LNCAP (cell line): ENCODE measurements at regions not wholly inside any gene's neighbourhood (a gene's known extent, or its start where the extent isn't known, plus 50 kb on each side); places are given as distances from the start of the nearest gene placed in this dataset.

Experiments used
- CTCF ChIP-seq: fragments of 450-650 bp; IDR thresholded peaks from 2 replicates; pipeline ENCODE4 v1.5.1; 2017; ENCODE audit warnings: mild to moderate bottlenecking

- no peak for TF ChIP-seq CTCF
Observed at GRCh38 chr13:106774621-106775020, 206.7 kb upstream of the ARGLU1 start.

GRCh38 chr13:106772006-106772601, 204.2 kb upstream of the ARGLU1 start:
- no peak for TF ChIP-seq CTCF

- no peak for TF ChIP-seq CTCF
Observed at GRCh38 chr13:106768991-106769390, 201.1 kb upstream of the ARGLU1 start.

- TF ChIP-seq CTCF: no peak
Observed at GRCh38 chr13:106762708-106763107, 194.8 kb upstream of the ARGLU1 start.

- TF ChIP-seq CTCF: no peak
Observed at GRCh38 chr13:106756446-106756845, 188.5 kb upstream of the ARGLU1 start.

GRCh38 chr13:106755542-106755941, 187.6 kb upstream of the ARGLU1 start:
- TF ChIP-seq CTCF: no peak

- TF ChIP-seq CTCF: no peak
Observed at GRCh38 chr13:106753251-106753650, 185.3 kb upstream of the ARGLU1 start.

- TF ChIP-seq CTCF: no peak
Observed at GRCh38 chr13:106752584-106753170, 184.7 kb upstream of the ARGLU1 start.
